GM12873 (cell line): ENCODE measurements at regions not wholly inside any gene's neighbourhood (a gene's known extent, or its start where the extent isn't known, plus 50 kb on each side); places are given as distances from the start of the nearest gene placed in this dataset.

Source experiments
- TF ChIP-seq, protein P1 (sequence below): IDR thresholded peaks from 2 replicates; pipeline ENCODE4 v1.5.1; 2012; ENCODE audit warnings: low read depth, mild to moderate bottlenecking, moderate library complexity, low read length, control low read depth; ENCODE audit not compliant: insufficient read depth; ENCODE audit errors: missing control alignments

DNA sequence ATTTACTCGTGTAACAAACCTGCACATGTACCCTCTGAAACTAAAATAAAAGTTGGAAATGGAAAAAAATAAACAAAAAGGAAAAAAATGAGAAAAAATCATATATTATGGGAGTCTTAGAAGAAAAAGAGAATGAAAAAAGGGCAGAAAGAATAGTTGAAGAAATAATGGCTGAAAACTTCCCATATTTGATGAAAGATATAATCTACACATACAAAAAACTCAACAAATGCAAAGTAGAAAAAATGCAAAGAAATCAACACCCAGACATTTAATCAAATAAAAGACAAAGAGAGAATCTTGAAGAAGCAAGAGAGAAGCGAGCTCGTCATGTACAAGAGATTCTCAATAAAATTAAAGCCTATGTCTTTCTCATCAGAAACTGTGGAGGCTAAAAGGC, 73.8 kb downstream of the SLC25A46 start:
- TF ChIP-seq, protein P1, sequence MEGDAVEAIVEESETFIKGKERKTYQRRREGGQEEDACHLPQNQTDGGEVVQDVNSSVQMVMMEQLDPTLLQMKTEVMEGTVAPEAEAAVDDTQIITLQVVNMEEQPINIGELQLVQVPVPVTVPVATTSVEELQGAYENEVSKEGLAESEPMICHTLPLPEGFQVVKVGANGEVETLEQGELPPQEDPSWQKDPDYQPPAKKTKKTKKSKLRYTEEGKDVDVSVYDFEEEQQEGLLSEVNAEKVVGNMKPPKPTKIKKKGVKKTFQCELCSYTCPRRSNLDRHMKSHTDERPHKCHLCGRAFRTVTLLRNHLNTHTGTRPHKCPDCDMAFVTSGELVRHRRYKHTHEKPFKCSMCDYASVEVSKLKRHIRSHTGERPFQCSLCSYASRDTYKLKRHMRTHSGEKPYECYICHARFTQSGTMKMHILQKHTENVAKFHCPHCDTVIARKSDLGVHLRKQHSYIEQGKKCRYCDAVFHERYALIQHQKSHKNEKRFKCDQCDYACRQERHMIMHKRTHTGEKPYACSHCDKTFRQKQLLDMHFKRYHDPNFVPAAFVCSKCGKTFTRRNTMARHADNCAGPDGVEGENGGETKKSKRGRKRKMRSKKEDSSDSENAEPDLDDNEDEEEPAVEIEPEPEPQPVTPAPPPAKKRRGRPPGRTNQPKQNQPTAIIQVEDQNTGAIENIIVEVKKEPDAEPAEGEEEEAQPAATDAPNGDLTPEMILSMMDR: no peak

DNA sequence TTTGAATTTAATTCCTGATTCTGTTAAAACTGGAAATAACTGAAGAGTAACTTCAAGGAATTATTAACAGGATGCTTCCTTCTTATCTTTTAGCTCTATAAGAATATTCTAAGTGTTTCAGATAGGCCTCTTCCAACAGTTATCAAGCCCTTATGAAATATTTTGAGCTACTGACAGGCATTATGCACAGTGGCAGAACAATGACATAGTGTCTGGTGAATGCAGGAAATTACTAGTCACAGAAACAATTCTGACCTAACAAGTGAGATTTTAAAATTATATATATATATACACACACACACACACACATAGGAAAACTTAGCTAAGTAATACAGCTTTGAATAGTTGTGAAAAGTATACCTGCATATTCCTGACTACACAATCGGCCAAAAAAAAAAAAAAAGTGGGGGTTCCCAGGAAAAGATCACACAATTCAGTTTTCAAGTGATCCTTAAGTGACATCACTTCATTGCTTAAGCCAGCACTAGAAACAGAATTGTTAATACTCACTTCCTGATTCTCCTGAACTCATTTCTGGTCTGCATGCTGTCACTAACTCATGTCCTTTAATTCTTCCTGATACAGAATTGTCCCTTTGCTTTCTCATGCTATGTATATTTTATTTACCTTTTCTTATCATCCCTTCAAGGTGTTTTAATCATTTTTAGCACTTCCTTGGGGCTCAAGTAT, 77.3 kb downstream of the SLC25A46 start:
- TF ChIP-seq, protein P1: no peak

DNA sequence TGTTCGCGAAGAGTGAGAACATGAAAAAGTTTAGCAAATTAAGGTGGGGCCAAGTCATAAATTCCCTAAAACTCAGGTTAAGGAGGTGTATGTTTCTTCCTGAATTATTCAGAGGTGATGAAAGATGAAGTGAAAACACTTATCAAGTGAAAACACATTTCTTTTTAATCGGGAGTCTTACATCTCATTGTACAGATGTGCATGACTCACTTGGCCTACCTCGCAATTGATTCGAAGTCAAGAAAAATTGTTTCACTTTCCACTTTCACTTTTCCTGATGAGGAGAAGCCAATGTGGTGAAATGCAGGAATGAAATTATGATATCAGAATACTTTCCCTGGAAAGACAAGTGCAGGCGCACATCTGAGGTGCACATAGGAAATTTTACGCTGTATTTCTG, 78.7 kb downstream of the SLC25A46 start:
- TF ChIP-seq, protein P1: no peak

DNA sequence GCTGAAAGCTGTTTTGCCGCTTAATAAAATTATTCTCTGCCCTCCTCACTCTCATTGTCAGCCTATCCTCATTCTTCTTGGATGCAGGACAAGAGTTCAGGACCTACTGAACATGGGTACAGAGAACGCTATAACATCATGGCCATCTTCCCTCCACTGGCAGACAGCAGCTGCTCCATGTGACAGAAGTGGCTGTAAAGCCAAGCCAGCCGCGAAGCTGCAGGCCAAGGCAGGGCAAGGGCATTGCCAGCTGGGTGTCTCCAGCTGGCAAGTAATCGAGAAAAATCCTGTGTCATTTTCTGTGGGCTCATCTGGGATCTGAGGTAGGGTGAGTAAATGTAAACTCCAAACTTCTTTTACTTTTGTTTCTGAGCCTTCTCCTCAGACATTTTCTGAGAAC, 84.8 kb downstream of the SLC25A46 start:
- TF ChIP-seq, protein P1: no peak

DNA sequence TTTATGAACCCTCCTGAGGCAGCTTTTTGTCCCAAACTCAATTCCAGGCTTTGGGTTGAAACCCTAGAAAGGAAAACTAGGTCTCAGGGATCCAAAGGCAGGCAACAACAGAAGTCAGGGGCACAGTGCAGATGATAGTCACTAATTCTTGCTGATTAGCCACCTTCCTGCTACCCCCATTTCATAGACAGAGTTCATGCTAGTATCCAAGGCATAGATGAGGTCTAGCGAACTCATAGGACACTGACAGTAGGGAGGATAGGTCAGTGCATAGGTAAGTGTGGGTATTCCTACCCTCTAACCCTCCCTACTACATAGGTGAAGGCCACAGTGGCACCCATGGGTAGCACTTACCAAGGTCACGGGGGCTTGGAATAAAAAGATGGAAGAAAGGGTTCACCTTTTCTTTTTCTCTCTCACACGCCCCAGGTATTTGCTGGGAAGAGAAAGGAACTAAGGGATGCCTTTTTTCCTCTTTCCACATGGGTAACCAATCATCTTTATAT, 86.2 kb downstream of the SLC25A46 start:
- TF ChIP-seq, protein P1: no peak

DNA sequence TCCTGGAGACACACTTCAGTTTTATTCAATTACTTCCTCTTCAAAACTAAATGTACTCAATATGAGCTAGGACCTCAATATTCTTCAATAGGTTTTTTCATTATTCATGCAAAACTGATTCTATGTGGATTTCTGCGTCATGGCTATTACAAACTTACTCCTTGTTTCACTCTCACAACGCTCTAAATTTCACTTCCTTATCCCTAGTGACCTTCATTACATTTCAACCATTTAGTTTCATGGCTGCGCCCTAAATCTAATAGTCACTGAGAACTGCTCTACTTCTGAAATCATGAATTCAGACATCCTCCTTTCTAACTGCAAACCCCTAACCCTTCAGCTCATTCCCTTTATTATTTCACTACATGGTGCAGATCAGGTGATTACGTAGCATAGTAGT, 93.9 kb downstream of the SLC25A46 start:
- TF ChIP-seq, protein P1: no peak

DNA sequence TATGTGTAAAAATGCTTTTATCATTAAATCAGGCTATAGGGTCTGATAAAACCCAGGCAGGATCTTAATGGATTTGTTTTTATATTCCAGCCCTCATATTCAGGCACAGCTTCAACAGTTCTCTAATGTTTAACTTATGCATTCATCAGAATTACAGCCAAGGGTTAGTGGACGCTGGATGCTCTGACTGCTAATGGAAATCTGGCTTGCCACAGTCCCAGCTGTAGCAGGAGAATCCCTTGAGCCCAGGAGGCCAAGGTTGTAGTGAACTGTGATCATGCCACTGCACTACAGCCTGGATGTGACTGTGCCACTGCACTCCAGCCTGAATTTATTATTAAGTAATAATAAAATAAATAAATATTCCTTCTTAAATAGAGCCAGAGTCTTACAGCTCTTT, 98.0 kb downstream of the SLC25A46 start:
- TF ChIP-seq, protein P1: no peak

DNA sequence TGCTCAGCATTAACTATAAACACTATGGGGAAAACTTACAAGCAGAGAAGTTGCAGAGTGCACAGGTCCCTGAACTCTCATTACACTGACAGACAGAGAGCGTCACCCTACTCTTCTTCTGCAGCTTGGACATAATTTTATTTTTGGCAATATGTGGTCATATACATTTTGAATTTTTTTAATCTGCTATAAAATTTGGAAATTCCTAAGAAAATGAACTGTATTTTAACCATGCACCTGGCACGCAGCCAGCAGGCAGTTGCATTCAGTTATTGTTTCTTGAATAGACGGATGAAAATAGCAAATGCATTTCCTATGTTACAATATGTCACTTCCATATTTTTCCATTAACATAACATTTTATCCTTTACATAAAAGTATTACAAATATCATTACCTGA, 100.2 kb downstream of the SLC25A46 start:
- TF ChIP-seq, protein P1: no peak
